ENCODE measurements at regions not wholly inside any gene's neighbourhood (a gene's known extent, or its start where the extent isn't known, plus 50 kb on each side); places are given as distances from the start of the nearest gene placed in this dataset.

DNA sequence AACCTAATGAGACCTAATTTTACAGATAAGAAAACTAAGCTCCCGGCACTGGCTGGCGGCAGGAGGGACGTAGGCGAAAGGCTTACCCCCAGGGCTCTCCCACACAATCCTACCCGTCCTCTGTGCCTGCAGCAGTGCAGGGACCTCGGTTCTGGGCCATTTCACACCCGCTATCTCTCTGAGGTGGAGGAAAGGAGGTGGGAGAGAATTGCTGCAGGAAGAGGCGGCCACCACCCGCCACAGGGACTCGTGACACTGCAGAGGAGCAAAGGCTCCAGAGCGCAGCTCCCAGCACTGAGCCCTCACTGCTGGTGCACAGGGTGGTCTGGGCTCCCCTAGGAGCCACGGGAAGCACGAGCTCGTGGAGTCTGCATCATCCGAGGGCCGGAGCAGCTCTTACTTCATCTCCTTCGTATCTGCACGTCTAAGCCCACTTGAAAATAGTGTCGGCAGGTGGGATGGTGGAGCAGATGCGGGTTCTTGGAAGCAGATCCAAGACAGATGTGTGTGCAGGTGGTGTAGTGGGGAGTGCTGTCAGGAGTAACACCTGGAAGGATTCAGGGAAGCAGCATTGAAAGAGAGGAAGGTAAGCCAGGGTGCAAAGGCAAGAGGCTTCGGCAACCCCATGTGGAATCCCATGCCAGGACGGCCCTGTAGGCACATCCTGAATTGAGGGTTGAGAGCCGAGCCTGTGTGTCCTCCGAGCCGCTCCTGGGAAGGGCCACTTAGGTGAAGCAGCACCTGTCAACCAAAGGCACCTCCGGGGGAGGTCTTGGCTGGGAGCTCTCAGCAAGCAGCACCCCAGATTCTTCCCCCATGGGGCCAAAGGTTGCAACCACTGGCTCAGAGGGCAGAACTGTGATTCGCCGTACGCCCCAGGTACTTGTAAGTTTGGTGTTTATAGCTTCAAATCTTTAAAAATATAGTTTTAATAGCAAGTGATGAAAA lies 115.8 kb upstream of the SPACA7 start:
- no peaks in the 10 kb centered on the region for H3K79me2 ChIP-seq (replicated peaks; ENCODE audit: insufficient read depth, low read length)
- H3F3A ChIP-seq (ENCODE audit: insufficient read depth, low read length, poor library complexity, severe bottlenecking), result no peaks in the 10 kb centered on the region
- H3K9me3 ChIP-seq (ENCODE audit: low read length), result no peaks in the 10 kb centered on the region
- H2AFZ ChIP-seq (ENCODE audit: low read depth, low read length), result no peak overlapping the region
- no peak overlapping the region for H3K9ac ChIP-seq (ENCODE audit: low read length)
- H3K9me2 ChIP-seq (ENCODE audit: insufficient read depth, low read length), result no peaks in the 10 kb centered on the region
- no peak overlapping the region for H3K4me2 ChIP-seq (ENCODE audit: low read length)
- no peaks in the 10 kb centered on the region for H3K36me3 ChIP-seq (ENCODE audit: insufficient read depth, low read length)
- H3K4me3 ChIP-seq (ENCODE audit: low read length), result no peak overlapping the region
- no peak overlapping the region for H3K27ac ChIP-seq (ENCODE audit: low read length)
- H3K27me3 ChIP-seq (ENCODE audit: insufficient read depth, low read depth, low read length), result no peaks in the 10 kb centered on the region
- no peaks in the 10 kb centered on the region for H4K20me1 ChIP-seq (ENCODE audit: insufficient read depth)
- no peak for TF ChIP-seq POLR2AphosphoS5 (IDR thresholded peaks at IDR 0.05)
- TF ChIP-seq, protein P1, sequence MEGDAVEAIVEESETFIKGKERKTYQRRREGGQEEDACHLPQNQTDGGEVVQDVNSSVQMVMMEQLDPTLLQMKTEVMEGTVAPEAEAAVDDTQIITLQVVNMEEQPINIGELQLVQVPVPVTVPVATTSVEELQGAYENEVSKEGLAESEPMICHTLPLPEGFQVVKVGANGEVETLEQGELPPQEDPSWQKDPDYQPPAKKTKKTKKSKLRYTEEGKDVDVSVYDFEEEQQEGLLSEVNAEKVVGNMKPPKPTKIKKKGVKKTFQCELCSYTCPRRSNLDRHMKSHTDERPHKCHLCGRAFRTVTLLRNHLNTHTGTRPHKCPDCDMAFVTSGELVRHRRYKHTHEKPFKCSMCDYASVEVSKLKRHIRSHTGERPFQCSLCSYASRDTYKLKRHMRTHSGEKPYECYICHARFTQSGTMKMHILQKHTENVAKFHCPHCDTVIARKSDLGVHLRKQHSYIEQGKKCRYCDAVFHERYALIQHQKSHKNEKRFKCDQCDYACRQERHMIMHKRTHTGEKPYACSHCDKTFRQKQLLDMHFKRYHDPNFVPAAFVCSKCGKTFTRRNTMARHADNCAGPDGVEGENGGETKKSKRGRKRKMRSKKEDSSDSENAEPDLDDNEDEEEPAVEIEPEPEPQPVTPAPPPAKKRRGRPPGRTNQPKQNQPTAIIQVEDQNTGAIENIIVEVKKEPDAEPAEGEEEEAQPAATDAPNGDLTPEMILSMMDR (IDR thresholded peaks at IDR 0.05; ENCODE audit: poor library complexity, severe bottlenecking), result no peak
- no peak for TF ChIP-seq RAD21 (conservative IDR thresholded peaks at IDR 0.05)
- no peak for TF ChIP-seq EZH2 (IDR thresholded peaks at IDR 0.05; ENCODE audit: borderline replicate concordance, insufficient read depth, low read length, poor library complexity, severe bottlenecking)
- no peak for TF ChIP-seq TAF1 (IDR thresholded peaks at IDR 0.05; ENCODE audit: low read depth)
- TF ChIP-seq MXI1 (conservative IDR thresholded peaks at IDR 0.05; ENCODE audit: poor library complexity, severe bottlenecking), result no peak
- no peak for TF ChIP-seq SMC3 (conservative IDR thresholded peaks at IDR 0.05; ENCODE audit: poor library complexity)

DNA sequence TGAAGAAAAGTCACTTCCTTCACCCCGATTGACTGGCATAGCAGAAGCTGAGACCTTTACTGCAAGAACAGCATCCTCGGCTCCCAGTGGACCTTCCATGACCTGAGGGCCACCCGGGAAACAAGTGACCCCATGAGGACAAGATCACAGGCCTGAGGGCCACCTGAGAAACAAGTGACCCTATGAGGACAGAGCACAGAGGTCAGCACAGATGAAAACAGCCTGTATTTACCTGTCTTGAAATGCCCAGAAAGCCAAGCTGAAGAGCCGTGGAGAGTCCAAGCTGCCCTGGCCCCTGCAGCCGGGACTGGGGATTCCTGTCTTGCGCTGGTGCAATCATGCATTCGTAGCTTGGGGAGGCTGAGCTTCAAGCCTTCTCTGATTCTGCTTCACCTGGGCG lies 114.2 kb upstream of the SPACA7 start:
- Histone ChIP-seq H3K36me3 (ENCODE audit: insufficient read depth, low read length) (no peaks in the 10 kb centered on the region), H3K9me3 (ENCODE audit: low read length) (no peaks in the 10 kb centered on the region), H3K9ac (ENCODE audit: low read length) (no peak overlapping the region), H3K27ac (ENCODE audit: low read length) (no peak overlapping the region), H3K4me2 (ENCODE audit: low read length) (no peak overlapping the region), H3K9me2 (ENCODE audit: insufficient read depth, low read length) (no peaks in the 10 kb centered on the region), H3K79me2 (replicated peaks; ENCODE audit: insufficient read depth, low read length) (no peaks in the 10 kb centered on the region), H3F3A (ENCODE audit: insufficient read depth, low read length, poor library complexity, severe bottlenecking) (no peaks in the 10 kb centered on the region), H2AFZ (ENCODE audit: low read depth, low read length) (no peak overlapping the region), H4K20me1 (ENCODE audit: insufficient read depth) (no peaks in the 10 kb centered on the region), H3K27me3 (ENCODE audit: insufficient read depth, low read depth, low read length) (no peaks in the 10 kb centered on the region), H3K4me3 (ENCODE audit: low read length) (no peak overlapping the region)
- TF ChIP-seq RAD21 (conservative IDR thresholded peaks at IDR 0.05), result no peak
- TF ChIP-seq REST (IDR thresholded peaks at IDR 0.05; ENCODE audit: borderline replicate concordance), result no peak
- no peak for TF ChIP-seq TAF1 (IDR thresholded peaks at IDR 0.05; ENCODE audit: low read depth)

All from neural cell (in vitro differentiated cells).